Stimulated activated CD4-positive, alpha-beta T cell treated with anti-CD3 and anti-CD28 coated beads, Interleukin-1b, Interleukin-23, amount 100 ng/mL, for 4 hours (primary cell): ENCODE measurements at regions not wholly inside any gene's neighbourhood (a gene's known extent, or its start where the extent isn't known, plus 50 kb on each side); places are given as distances from the start of the nearest gene placed in this dataset.
"Not testable (repeated sequence)": the region's sequence is repeated elsewhere in the genome, so short reads cannot be mapped to it uniquely, and the experiment has no call there.

Source experiments
- DNase-seq, 2 donors: peaks; one replicate each; pipeline ENCODE4 v3.0.0-alpha.2; 2020; ENCODE audit warnings: low read depth in 2 of 2

GRCh38 chr3:110473405-110473804 is 598.2 kb upstream of the NECTIN3 start:
- no peak for DNase-seq

GRCh38 chr3:110474397-110474796 is 597.2 kb upstream of the NECTIN3 start:
- DNase-seq = no peak

- DNase-seq = no peak
These were observed 593.1 kb upstream of the NECTIN3 start for GRCh38 chr3:110478377-110479054.

- no peak for DNase-seq
These were observed 591.9 kb upstream of the NECTIN3 start for GRCh38 chr3:110479731-110480130.

- DNase-seq = no peak
These were observed 586.2 kb upstream of the NECTIN3 start for GRCh38 chr3:110485389-110485788.

GRCh38 chr3:110487840-110488239 is 583.8 kb upstream of the NECTIN3 start:
- no peak for DNase-seq

GRCh38 chr3:110491413-110491812 is 580.2 kb upstream of the NECTIN3 start:
- DNase-seq = no peak

- no peak for DNase-seq
These were observed 578.7 kb upstream of the NECTIN3 start for GRCh38 chr3:110492876-110493275.

GRCh38 chr3:110493438-110494092 is 578.1 kb upstream of the NECTIN3 start:
- no peak for DNase-seq

- no peak for DNase-seq
These were observed 577.5 kb upstream of the NECTIN3 start for GRCh38 chr3:110494093-110494490.

GRCh38 chr3:110494728-110495127 is 576.9 kb upstream of the NECTIN3 start:
- DNase-seq = no peak

- no peak for DNase-seq
These were observed 576.3 kb upstream of the NECTIN3 start for GRCh38 chr3:110495201-110495927.

GRCh38 chr3:110504401-110504800 is 567.2 kb upstream of the NECTIN3 start:
- DNase-seq = no peak

- no peak for DNase-seq
These were observed 566.7 kb upstream of the NECTIN3 start for GRCh38 chr3:110504901-110505300.

GRCh38 chr3:110506890-110507289 is 564.7 kb upstream of the NECTIN3 start:
- DNase-seq = no peak

- not testable (repeated sequence) for DNase-seq
These were observed 564.0 kb upstream of the NECTIN3 start for GRCh38 chr3:110507570-110507969.

GRCh38 chr3:110512961-110513360 is 558.7 kb upstream of the NECTIN3 start:
- DNase-seq = no peak

- DNase-seq = no peak
These were observed 553.6 kb upstream of the NECTIN3 start for GRCh38 chr3:110518031-110518430.

- DNase-seq = no peak
These were observed 552.5 kb upstream of the NECTIN3 start for GRCh38 chr3:110519071-110519470.

- no peak for DNase-seq
These were observed 550.6 kb upstream of the NECTIN3 start for GRCh38 chr3:110521019-110521418.

- DNase-seq = not testable (repeated sequence)
These were observed 546.0 kb upstream of the NECTIN3 start for GRCh38 chr3:110525558-110526064.
